GM12891 (cell line): ENCODE measurements at regions not wholly inside any gene's neighbourhood (a gene's known extent, or its start where the extent isn't known, plus 50 kb on each side); places are given as distances from the start of the nearest gene placed in this dataset.
"Not testable (repeated sequence)": the region's sequence is repeated elsewhere in the genome, so short reads cannot be mapped to it uniquely, and the experiment has no call there.

ENCODE experiments used
- POLR2A ChIP-seq: IDR thresholded peaks from 2 replicates; pipeline ENCODE4 v1.6.1; 2011; ENCODE audit warnings: low read depth, low read length, control low read depth
- POLR2AphosphoS5 ChIP-seq: IDR thresholded peaks from 2 replicates; pipeline ENCODE4 v1.6.1; 2011; ENCODE audit warnings: low read depth, low read length, control low read depth
- SPI1 ChIP-seq: IDR thresholded peaks from 2 replicates; pipeline ENCODE4 v1.6.1; 2011; ENCODE audit warnings: low read depth, low read length, control low read depth
- TAF1 ChIP-seq: IDR thresholded peaks from 2 replicates; pipeline ENCODE4 v1.6.1; 2011; ENCODE audit warnings: low read depth, low read length, control low read depth

GRCh38 chr4:82279550-82279949, 94.2 kb downstream of the HNRNPD start:
- TF ChIP-seq POLR2AphosphoS5, POLR2A, TAF1, SPI1: not testable (repeated sequence)
